LoVo (cell line): ENCODE measurements at regions not wholly inside any gene's neighbourhood (a gene's known extent, or its start where the extent isn't known, plus 50 kb on each side); places are given as distances from the start of the nearest gene placed in this dataset.
"Not testable (repeated sequence)": the region's sequence is repeated elsewhere in the genome, so short reads cannot be mapped to it uniquely, and the experiment has no call there.

Source experiments
- DNase-seq: peaks from one replicate; pipeline ENCODE4 v3.0.0-alpha.2; 2016; ENCODE audit warnings: low spot score

GRCh38 chrX:140337263-140337662 is 167.6 kb downstream of the SOX3 start:
- DNase-seq, result no peak

DNA sequence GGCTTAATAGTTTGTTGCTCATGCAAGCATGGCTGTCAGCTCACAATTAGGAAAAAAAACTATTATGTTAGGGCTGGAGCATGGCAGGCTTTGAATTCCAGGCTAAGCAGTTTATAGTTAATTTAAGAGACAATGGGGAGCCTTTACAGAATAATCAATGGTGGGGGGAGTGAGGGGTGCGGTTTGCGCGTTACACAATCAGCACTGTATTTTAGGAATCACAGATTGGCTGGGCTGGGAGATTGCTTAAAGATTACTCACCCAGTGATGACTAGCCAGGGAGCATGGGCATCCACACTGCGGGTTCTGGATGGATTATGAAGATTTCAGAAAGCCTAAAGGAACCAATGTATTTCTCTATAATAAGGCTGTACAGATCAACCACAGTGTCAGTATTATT is 186.6 kb downstream of the SOX3 start:
- no peak for DNase-seq

- DNase-seq, result no peak
These were observed 187.4 kb downstream of the SOX3 start for GRCh38 chrX:140317462-140317861.

- DNase-seq, result no peak
These were observed 205.7 kb downstream of the SOX3 start for GRCh38 chrX:140298960-140299825.

DNA sequence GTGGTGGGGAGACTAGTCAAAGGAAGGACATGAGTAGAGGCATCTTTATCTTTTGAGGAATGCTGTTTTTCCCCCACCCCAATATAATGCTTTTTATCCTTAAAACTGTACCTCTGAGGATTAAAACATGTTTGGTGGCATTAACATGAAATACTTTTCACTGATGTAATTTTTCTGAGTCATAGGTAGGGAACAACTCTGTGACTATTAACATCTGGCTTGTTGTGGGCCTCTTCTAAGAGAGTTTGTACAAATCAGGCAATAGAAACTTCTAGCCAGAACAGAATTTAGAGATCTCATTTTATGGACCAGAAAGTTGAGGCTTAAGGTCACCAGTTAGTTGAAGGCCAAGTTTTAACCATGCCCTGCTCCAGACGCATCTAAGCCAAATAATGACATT is 207.6 kb downstream of the SOX3 start:
- DNase-seq, result no peak

GRCh38 chrX:140292961-140293360 is 211.9 kb downstream of the SOX3 start:
- no peak for DNase-seq

GRCh38 chrX:140292188-140292587 is 212.7 kb downstream of the SOX3 start:
- no peak for DNase-seq

GRCh38 chrX:140274811-140275525 is 229.9 kb downstream of the SOX3 start:
- no peak for DNase-seq

DNA sequence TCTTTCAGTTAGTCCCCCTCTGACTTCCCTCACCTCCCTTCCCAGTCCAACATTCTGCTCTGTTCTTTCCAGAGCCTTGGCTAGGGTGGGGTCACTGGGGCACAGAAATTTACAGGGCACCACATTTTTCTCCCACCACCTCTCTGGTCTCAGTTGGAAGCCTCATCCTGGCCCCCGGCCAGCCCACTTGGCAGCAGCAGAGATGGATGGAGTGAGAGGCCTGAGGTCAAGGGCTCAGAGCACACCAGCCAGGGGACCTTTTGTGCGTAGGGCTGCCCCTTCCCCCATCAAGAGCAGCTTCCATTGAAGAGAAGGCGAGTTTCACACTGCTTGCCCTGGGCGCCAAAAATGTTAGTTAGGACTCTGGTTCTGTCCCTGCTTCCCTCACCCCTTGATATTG is 230.9 kb downstream of the SOX3 start:
- no peak for DNase-seq

GRCh38 chrX:140250391-140250790 is 254.5 kb downstream of the SOX3 start:
- no peak for DNase-seq

DNA sequence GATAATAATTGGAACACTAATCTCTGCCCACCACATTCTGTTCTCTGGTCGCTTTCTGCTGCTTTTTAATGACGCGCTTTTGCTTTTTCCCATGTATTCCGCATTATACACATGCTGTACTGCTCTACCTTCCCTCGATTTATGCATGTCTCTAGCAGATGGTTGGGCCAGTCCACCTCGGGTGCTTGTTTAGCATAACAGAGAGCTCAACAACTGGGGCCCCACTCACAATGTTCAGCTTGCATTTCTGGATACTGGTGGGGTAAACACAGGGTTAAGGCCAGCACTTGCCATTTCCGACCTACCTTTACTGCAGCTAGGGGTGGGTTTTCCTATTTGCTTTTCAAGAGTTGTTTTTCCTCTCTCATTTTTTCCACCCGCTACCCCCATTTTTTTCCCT is 255.8 kb downstream of the SOX3 start:
- no peak for DNase-seq

GRCh38 chrX:140229191-140229590 is 263.9 kb upstream of the CXorf66 start:
- no peak for DNase-seq

DNA sequence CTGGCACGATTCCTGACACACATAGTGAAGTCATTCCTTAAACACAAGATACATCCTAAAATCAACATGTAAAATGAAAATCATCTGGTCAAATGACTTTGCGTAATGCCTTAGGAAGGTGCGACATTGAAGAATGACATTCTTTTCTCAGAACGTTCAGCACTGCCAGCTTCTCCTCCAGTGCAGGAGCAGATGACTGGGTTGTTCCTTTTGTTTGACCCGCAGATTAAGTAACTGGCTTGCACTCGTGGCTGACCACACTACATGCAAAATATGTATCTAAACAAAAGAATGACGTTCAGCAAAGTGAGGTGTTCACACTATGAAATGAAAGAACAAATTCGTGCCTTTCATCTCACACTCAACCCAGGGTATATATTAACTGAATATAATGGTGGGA is 260.7 kb upstream of the CXorf66 start:
- DNase-seq, result not testable (repeated sequence)

- DNase-seq, result not testable (repeated sequence)
These were observed 250.6 kb upstream of the CXorf66 start for GRCh38 chrX:140215894-140216293.

- DNase-seq, result not testable (repeated sequence)
These were observed 249.2 kb upstream of the CXorf66 start for GRCh38 chrX:140214518-140214917.

- DNase-seq, result no peak
These were observed 241.3 kb upstream of the CXorf66 start for GRCh38 chrX:140206657-140207056.

DNA sequence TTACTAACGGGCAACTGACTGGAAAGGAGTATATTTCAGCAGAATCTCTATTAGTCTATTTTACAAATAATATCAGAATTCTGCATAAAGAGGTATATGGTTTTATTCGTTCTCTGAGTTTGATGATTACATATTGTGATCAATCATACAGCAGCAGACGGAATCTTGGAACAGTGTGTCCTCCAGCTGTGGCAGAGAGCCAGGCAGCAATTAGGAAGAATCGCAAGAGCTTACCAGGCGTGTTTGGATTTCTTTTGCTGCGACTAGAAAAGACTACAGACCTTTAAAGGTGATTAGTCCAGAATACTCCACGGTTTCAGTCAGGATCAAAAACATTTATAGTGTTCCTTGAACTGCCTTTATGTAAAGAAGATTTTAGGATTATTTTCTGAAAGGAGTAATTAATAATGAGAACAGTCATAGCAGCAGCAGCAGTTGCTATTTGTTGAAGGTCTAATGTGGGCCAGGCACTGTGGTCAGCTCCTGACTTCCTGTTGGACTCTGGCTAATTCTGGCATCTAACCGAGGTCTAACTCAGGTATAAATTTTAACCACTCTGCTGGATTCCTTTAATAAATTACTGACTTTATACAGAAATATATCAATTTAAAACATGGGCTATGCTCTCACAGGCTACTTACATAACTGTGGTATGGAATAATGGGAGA is 225.3 kb upstream of the CXorf66 start:
- no peak for DNase-seq

DNA sequence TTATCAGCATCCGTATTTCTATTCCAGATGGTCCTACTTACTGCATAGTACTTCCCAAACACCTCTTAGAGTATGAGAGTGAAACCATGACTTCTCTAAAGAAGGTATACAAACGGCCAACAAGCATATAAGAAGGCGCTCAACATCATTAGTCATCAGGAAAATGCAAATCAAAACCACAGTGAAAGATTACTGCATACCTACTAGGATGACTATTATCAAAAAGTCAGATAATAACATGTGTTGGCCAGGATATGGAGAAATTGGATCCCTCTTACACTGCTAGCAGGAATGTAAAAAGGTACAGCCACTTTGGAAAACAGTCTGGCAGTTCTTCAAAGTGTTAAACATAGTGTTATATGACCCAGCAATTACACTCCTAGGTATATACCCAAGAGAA is 215.3 kb upstream of the CXorf66 start:
- no peak for DNase-seq

GRCh38 chrX:140177821-140178220 is 212.5 kb upstream of the CXorf66 start:
- DNase-seq, result no peak

- no peak for DNase-seq
These were observed 207.1 kb upstream of the CXorf66 start for GRCh38 chrX:140172401-140172800.

GRCh38 chrX:140167551-140167950 is 202.2 kb upstream of the CXorf66 start:
- DNase-seq, result no peak

- no peak for DNase-seq
These were observed 200.5 kb upstream of the CXorf66 start for GRCh38 chrX:140165849-140166248.

- DNase-seq, result no peak
These were observed 199.1 kb upstream of the CXorf66 start for GRCh38 chrX:140164391-140164790.
